Erythroblast (primary cell): ENCODE measurements at regions not wholly inside any gene's neighbourhood (a gene's known extent, or its start where the extent isn't known, plus 50 kb on each side); places are given as distances from the start of the nearest gene placed in this dataset.

Experiments used
- GATA1 ChIP-seq: IDR thresholded peaks from 2 replicates; pipeline ENCODE4 v1.6.1; 2011; ENCODE audit warnings: low read depth, mild to moderate bottlenecking, control low read depth, low read length, moderate library complexity
- POLR2A ChIP-seq: IDR thresholded peaks from 2 replicates; pipeline ENCODE4 v1.6.1; 2011; ENCODE audit warnings: mild to moderate bottlenecking, low read length

DNA sequence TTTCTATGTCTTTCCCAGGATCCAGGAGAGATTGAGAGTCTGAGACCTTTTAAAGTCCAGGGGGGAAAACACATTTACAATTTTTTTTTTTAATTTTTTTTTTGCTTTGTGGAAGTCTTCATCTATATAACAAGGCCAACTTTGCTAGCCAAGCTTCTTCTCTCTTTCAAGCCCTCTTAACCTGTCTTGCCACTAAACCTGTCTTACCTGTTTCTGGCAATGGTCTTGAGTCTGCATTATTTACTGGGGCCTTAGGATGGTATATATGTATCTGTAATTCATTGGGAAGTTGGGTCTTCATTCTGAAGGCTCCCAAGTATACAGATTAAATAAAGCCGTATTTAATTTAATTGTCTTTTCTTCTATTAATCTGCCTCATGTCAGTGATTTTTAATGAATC is 750.9 kb upstream of the B3GALT2 start:
- no peak for TF ChIP-seq POLR2A
- no peak for TF ChIP-seq GATA1
